ENCODE measurements at regions not wholly inside any gene's neighbourhood (a gene's known extent, or its start where the extent isn't known, plus 50 kb on each side); places are given as distances from the start of the nearest gene placed in this dataset.

DNA sequence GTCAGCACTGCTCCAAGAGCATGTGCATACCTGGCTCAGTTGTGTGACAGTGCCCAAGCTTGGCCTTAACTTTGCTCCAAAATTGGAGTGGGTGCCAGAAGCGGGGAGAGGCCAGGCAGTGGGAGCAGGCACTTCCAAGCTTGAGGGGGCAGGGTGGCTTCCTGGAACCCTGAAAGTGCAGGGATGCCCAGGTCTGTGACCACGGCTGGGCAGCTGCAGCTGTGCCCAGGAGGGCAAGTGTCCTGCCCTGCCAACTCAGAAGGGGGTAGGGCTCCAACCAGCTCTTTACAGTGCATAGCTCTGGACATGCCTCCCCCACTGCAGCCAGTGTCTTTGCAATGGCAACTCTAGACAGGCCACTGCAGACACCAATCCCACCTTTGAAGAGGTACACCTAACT is 478.6 kb downstream of the OTOL1 start:
- TF ChIP-seq POLR2A (conservative IDR thresholded peaks at IDR 0.05), result no peak
- TF ChIP-seq, protein P1, sequence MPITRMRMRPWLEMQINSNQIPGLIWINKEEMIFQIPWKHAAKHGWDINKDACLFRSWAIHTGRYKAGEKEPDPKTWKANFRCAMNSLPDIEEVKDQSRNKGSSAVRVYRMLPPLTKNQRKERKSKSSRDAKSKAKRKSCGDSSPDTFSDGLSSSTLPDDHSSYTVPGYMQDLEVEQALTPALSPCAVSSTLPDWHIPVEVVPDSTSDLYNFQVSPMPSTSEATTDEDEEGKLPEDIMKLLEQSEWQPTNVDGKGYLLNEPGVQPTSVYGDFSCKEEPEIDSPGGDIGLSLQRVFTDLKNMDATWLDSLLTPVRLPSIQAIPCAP (CRISPR knock-in tag; IDR thresholded peaks at IDR 0.05; ENCODE audit: borderline replicate concordance), result no peak
- no peak for TF ChIP-seq CHD2 (IDR thresholded peaks at IDR 0.05; ENCODE audit: low read depth, low read length)
- TF ChIP-seq EP300 (IDR thresholded peaks at IDR 0.05; ENCODE audit: low read length), result no peak
- no peak for TF ChIP-seq CHD4 (IDR thresholded peaks at IDR 0.05; ENCODE audit: insufficient read depth, insufficient replicate concordance, low read depth, low read length, poor library complexity, severe bottlenecking)
